HCT116 (cell line): ENCODE measurements at regions not wholly inside any gene's neighbourhood (a gene's known extent, or its start where the extent isn't known, plus 50 kb on each side); places are given as distances from the start of the nearest gene placed in this dataset.

ENCODE experiments used
- ATAC-seq: fragments of 200-7000 bp; cut with Tn5 transposase; 2 replicates; pipeline ENCODE4 v1.9.1; 2020; ENCODE audit warnings: mild to moderate bottlenecking, moderate library complexity
- BruUV-seq: library from RNA; stranded (reverse); fragments of 400-500 nt; replicated peaks from 2 replicates; lab custom pipeline; 2021; lab: Mats Ljungman, UMichigan
- CTCF ChIA-PET: fragments of 300-600 bp; sonication (Branson Sonifier 250); formaldehyde crosslinking; loops from one replicate; lab custom pipeline; 2021; ENCODE audit warnings: antibody characterized with exemption; lab: Charles Lee
- POLR2A ChIA-PET: fragments of 300-600, 350-600 bp; sonication (Branson Sonifier 250); formaldehyde crosslinking; loops from one replicate; lab custom pipeline; 2021; ENCODE audit warnings: antibody characterized with exemption; lab: Charles Lee
- RAD21 ChIA-PET, 2 experiments: fragments of 300-600 bp; sonication (Branson Sonifier 250); formaldehyde crosslinking; loops; one replicate each; lab custom pipeline; 2023; ENCODE audit warnings: low total read pairs in 2 of 2; ENCODE audit not compliant: uncharacterized antibody in 2 of 2, unreplicated experiment in 2 of 2, low non-redundant PET in 1 of 2; lab: Charles Lee
- DNase-seq: peaks from one replicate; pipeline ENCODE4 v3.0.0-alpha.2; 2010; ENCODE audit warnings: low read depth, low spot score
- H2AFZ ChIP-seq: fragments of 200-600 bp; shearing (Covaris generic), sonication (generic); 2 replicates; pipeline ENCODE4 v1.6.1; 2017; ENCODE audit warnings: low read depth, mixed run types, mixed read lengths, antibody characterized with exemption, low read length; ENCODE audit not compliant: poor library complexity, severe bottlenecking
- H3K27ac ChIP-seq: 2 replicates; pipeline ENCODE4 v1.5.1; 2012; ENCODE audit warnings: low read depth, low read length
- H3K27me3 ChIP-seq: fragments of 200-600 bp; sonication (generic); 2 replicates; pipeline ENCODE4 v1.6.1; 2016; ENCODE audit warnings: mixed run types, low read length, mixed read lengths; ENCODE audit not compliant: insufficient read depth
- H3K36me3 ChIP-seq, 2 experiments: fragments of 200-500 bp in 1 of 2; fragments of 200-600 bp in 1 of 2; sonication (Bioruptor generic) in 1 of 2; sonication (generic) in 1 of 2; 2 replicates each; pipeline versions ENCODE4 v1.5.1 to v1.6.1; 2014 to 2016; ENCODE audit warnings: low read length in 2 of 2, inconsistent platforms in 1 of 2, mixed read lengths in 1 of 2, mixed run types in 1 of 2; ENCODE audit not compliant: insufficient read depth in 2 of 2, control insufficient read depth in 1 of 2
- H3K4me1 ChIP-seq, 2 experiments: fragments of 200-600 bp in 1 of 2; sonication (generic) in 1 of 2; 2 replicates each; pipeline versions ENCODE4 v1.5.1 to v1.6.1; 2012 to 2017; ENCODE audit warnings: low read length in 2 of 2, inconsistent platforms in 1 of 2, mild to moderate bottlenecking in 1 of 2, mixed read lengths in 1 of 2, mixed run types in 1 of 2, moderate library complexity in 1 of 2; ENCODE audit not compliant: insufficient read depth in 2 of 2, control insufficient read depth in 1 of 2
- H3K4me2 ChIP-seq: fragments of 200-600 bp; sonication (generic); 2 replicates; pipeline ENCODE4 v1.6.1; 2017; ENCODE audit warnings: mixed run types, low read length, mixed read lengths
- H3K4me3 ChIP-seq, 2 experiments: fragments of 200-600 bp in 1 of 2; sonication (generic) in 1 of 2; replicated peaks in 1 of 2; 2 replicates each; pipeline ENCODE4 v1.5.1; 2011 to 2016; ENCODE audit warnings: low read length in 2 of 2, control low read depth in 1 of 2, low read depth in 1 of 2, mild to moderate bottlenecking in 1 of 2, mixed read lengths in 1 of 2, mixed run types in 1 of 2
- H3K79me2 ChIP-seq: fragments of 200-600 bp; sonication (generic); 2 replicates; pipeline ENCODE4 v1.6.1; 2017; ENCODE audit warnings: mild to moderate bottlenecking, mixed run types, low read length, moderate library complexity, mixed read lengths; ENCODE audit not compliant: insufficient read depth
- H3K9ac ChIP-seq: fragments of 200-600 bp; sonication (generic); 2 replicates; pipeline ENCODE4 v1.6.1; 2016; ENCODE audit warnings: low read length, mixed read lengths
- H3K9me2 ChIP-seq: fragments of 200-600 bp; sonication (generic), shearing (Covaris generic); 2 replicates; pipeline ENCODE4 v1.6.1; 2017; ENCODE audit warnings: mixed run types, mild to moderate bottlenecking, moderate library complexity; ENCODE audit not compliant: insufficient read depth
- H3K9me3 ChIP-seq, 2 experiments: fragments of 200-500 bp in 1 of 2; fragments of 200-600 bp in 1 of 2; sonication (Bioruptor generic) in 1 of 2; sonication (generic) in 1 of 2; 2 replicates each; pipeline ENCODE4 v1.6.1; 2014 to 2017; ENCODE audit warnings: low read length in 2 of 2, mixed read lengths in 2 of 2, inconsistent platforms in 1 of 2, low read depth in 1 of 2, mild to moderate bottlenecking in 1 of 2, mixed run types in 1 of 2, moderate library complexity in 1 of 2; ENCODE audit not compliant: control insufficient read depth in 1 of 2, insufficient read depth in 1 of 2
- H4K20me1 ChIP-seq: fragments of 200-600 bp; sonication (generic), shearing (Covaris generic); 2 replicates; pipeline ENCODE4 v1.6.1; 2017; ENCODE audit warnings: mixed run types, mild to moderate bottlenecking, moderate library complexity; ENCODE audit not compliant: insufficient read depth
- CBX3 ChIP-seq: IDR thresholded peaks from 2 replicates; pipeline ENCODE4 v1.6.1; 2012; ENCODE audit warnings: low read depth
- JUND ChIP-seq: IDR thresholded peaks from 2 replicates; pipeline ENCODE4 v1.6.1; 2012
- ZNF274 ChIP-seq: fragments of 200-500 bp; sonication (Bioruptor generic); IDR thresholded peaks from 2 replicates; pipeline ENCODE4 v1.6.1; 2014; ENCODE audit warnings: mild to moderate bottlenecking, low read depth, low read length, inconsistent platforms
- intact Hi-C: fragments of 100-400 bp; cut with micrococcal nuclease; formaldehyde crosslinking; loops from 2 replicates; pipeline ENCODE4 v1.10.0; 2022
- TF ChIP-seq, protein P1 (sequence below): IDR thresholded peaks from 2 replicates; pipeline ENCODE4 v1.6.1; 2012
- TF ChIP-seq, protein P2 (sequence below), 3 experiments: fragments of 200-600 bp in 1 of 3; sonication (generic) in 1 of 3; IDR thresholded peaks in 2 of 3; conservative IDR thresholded peaks in 1 of 3; 2 replicates each; pipeline ENCODE4 v1.5.1; 2012 to 2017; ENCODE audit warnings: low read depth in 2 of 3, low read length in 2 of 3, antibody characterized with exemption in 1 of 3, borderline replicate concordance in 1 of 3, control low read depth in 1 of 3, mild to moderate bottlenecking in 1 of 3, mixed read lengths in 1 of 3, mixed run types in 1 of 3, moderate library complexity in 1 of 3; ENCODE audit not compliant: insufficient read depth in 1 of 3
- TF ChIP-seq, protein P3 (sequence below): IDR thresholded peaks from 2 replicates; pipeline ENCODE4 v1.6.1; 2011; ENCODE audit warnings: mild to moderate bottlenecking, low read length, moderate library complexity; ENCODE audit not compliant: insufficient replicate concordance; ENCODE audit errors: extremely low read depth
- TF ChIP-seq, protein P4 (sequence below): IDR thresholded peaks from 2 replicates; pipeline ENCODE4 v1.6.1; 2012

DNA sequence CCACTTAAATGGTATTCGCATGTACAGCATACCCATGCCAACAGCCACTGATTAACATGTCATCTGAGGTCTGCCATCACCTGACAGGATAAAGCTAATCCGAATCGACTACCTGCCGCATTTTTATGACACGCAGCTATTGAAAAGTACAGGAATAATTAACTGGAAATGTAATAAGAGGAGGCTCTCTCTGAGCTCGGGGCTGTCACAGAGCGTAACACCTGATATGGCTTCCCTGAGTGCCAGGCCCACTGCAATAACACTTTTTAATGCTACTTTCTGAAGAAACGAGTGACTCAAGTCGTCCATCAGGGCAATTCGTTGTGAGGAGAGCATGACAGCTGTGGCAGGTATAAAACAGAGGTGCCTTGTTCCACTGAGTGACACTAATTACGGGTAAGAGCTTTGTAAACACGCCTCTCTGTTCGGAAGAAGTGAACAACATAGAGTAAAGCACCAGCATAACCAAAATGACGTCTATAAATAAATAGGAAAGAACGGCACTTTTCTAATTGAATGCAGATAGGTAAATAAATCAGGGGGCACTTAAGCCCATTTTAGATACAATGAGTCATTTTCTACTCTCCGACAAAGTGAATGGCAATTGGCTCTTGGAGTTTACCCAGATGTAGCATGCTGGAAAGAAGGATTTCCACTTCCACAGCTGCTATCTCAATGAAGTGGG, 56.5 kb upstream of the CREB5 start:
- intact Hi-C loops, result no loop called here
- peaks cover 3 to 22% of the 10 kb centered on the region in 2 experiments; a peak in 3 of 4 replicates for H3K4me1 ChIP-seq
- H3K9me3 ChIP-seq, result no peaks in the 10 kb centered on the region
- no peaks in the 10 kb centered on the region for H3K9me2 ChIP-seq
- H3K9ac ChIP-seq, result no peak overlapping the region
- no peak for DNase-seq
- no peak overlapping the region for H3K4me3 ChIP-seq
- RAD21 ChIA-PET, result no interaction called here
- CTCF ChIA-PET, result no interaction called here
- no peak overlapping the region for H3K4me2 ChIP-seq
- H4K20me1 ChIP-seq, result no peaks in the 10 kb centered on the region
- no peak overlapping the region for H3K27ac ChIP-seq
- TF ChIP-seq, protein P1, sequence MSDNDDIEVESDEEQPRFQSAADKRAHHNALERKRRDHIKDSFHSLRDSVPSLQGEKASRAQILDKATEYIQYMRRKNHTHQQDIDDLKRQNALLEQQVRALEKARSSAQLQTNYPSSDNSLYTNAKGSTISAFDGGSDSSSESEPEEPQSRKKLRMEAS, result no peak
- TF ChIP-seq, protein P2, sequence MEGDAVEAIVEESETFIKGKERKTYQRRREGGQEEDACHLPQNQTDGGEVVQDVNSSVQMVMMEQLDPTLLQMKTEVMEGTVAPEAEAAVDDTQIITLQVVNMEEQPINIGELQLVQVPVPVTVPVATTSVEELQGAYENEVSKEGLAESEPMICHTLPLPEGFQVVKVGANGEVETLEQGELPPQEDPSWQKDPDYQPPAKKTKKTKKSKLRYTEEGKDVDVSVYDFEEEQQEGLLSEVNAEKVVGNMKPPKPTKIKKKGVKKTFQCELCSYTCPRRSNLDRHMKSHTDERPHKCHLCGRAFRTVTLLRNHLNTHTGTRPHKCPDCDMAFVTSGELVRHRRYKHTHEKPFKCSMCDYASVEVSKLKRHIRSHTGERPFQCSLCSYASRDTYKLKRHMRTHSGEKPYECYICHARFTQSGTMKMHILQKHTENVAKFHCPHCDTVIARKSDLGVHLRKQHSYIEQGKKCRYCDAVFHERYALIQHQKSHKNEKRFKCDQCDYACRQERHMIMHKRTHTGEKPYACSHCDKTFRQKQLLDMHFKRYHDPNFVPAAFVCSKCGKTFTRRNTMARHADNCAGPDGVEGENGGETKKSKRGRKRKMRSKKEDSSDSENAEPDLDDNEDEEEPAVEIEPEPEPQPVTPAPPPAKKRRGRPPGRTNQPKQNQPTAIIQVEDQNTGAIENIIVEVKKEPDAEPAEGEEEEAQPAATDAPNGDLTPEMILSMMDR (IDR thresholded peaks at IDR 0.05 in 2 of 3, conservative IDR thresholded peaks at IDR 0.05 in 1 of 3; ENCODE audit: borderline replicate concordance in 1 of 3, insufficient read depth in 1 of 3, low read depth in 2 of 3, low read length in 2 of 3), result no peak
- TF ChIP-seq, protein P3, sequence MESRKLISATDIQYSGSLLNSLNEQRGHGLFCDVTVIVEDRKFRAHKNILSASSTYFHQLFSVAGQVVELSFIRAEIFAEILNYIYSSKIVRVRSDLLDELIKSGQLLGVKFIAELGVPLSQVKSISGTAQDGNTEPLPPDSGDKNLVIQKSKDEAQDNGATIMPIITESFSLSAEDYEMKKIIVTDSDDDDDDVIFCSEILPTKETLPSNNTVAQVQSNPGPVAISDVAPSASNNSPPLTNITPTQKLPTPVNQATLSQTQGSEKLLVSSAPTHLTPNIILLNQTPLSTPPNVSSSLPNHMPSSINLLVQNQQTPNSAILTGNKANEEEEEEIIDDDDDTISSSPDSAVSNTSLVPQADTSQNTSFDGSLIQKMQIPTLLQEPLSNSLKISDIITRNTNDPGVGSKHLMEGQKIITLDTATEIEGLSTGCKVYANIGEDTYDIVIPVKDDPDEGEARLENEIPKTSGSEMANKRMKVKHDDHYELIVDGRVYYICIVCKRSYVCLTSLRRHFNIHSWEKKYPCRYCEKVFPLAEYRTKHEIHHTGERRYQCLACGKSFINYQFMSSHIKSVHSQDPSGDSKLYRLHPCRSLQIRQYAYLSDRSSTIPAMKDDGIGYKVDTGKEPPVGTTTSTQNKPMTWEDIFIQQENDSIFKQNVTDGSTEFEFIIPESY, result no peak
- no peak for TF ChIP-seq JUND
- no peak for TF ChIP-seq ZNF274
- no peak for TF ChIP-seq CBX3
- TF ChIP-seq, protein P4, sequence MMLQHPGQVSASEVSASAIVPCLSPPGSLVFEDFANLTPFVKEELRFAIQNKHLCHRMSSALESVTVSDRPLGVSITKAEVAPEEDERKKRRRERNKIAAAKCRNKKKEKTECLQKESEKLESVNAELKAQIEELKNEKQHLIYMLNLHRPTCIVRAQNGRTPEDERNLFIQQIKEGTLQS, result no peak
- TF ChIP-seq, all 23 proteins: peak for 0
- BruUV-seq, result no TSS peak
- Histone ChIP-seq H3K79me2 (no peaks in the 10 kb centered on the region), H2AFZ (no peak overlapping the region), H3K27me3 (no peaks in the 10 kb centered on the region), H3K36me3 (no peaks in the 10 kb centered on the region)
- POLR2A ChIA-PET, result no interaction called here
- no peak for ATAC-seq
